SK-N-SH treated with all-trans-retinoic acid at 6 μM for 48 hours (cell line): ENCODE measurements at regions not wholly inside any gene's neighbourhood (a gene's known extent, or its start where the extent isn't known, plus 50 kb on each side); places are given as distances from the start of the nearest gene placed in this dataset.

Source experiments
- ATAC-seq: fragments of 200-7000 bp; cut with Tn5 transposase; 3 replicates; pipeline ENCODE4 v1.9.1; 2020; ENCODE audit warnings: mild to moderate bottlenecking, moderate library complexity
- ARNTL ChIP-seq: fragments of 450-650 bp; formaldehyde crosslinking; IDR thresholded peaks from 2 replicates; pipeline ENCODE4 v1.5.0; 2020; ENCODE audit warnings: low read depth, mild to moderate bottlenecking, moderate library complexity, borderline replicate concordance
- BACH2 ChIP-seq: fragments of 250-450 bp; sonication (Bioruptor Pico); IDR thresholded peaks from 2 replicates; pipeline ENCODE4 v1.9.0; 2021; ENCODE audit warnings: mild to moderate bottlenecking, borderline replicate concordance
- CSDC2 ChIP-seq: fragments of 250-450 bp; sonication (Bioruptor Pico); IDR thresholded peaks from 2 replicates; pipeline ENCODE4 v1.5.0; 2020; ENCODE audit warnings: mild to moderate bottlenecking, moderate library complexity
- ESRRG ChIP-seq: fragments of 250-450 bp; sonication (Bioruptor Pico); IDR thresholded peaks from 2 replicates; pipeline ENCODE4 v1.6.1; 2021; ENCODE audit warnings: mild to moderate bottlenecking
- GLIS3 ChIP-seq: fragments of 250-450 bp; sonication (Bioruptor Pico); IDR thresholded peaks from 2 replicates; pipeline ENCODE4 v1.5.0; 2020; ENCODE audit warnings: mild to moderate bottlenecking, moderate library complexity
- ISL1 ChIP-seq: fragments of 250-450 bp; sonication (Bioruptor Pico); IDR thresholded peaks from 2 replicates; pipeline ENCODE4 v2.1.2; 2022; ENCODE audit warnings: mild to moderate bottlenecking, moderate library complexity
- OSR1 ChIP-seq: fragments of 250-450 bp; sonication (Bioruptor Pico); IDR thresholded peaks from 2 replicates; pipeline ENCODE4 v1.8.0; 2022; ENCODE audit warnings: moderate library complexity, mild to moderate bottlenecking, inconsistent platforms
- PPARA ChIP-seq: fragments of 250-450 bp; sonication (Bioruptor Pico); IDR thresholded peaks from 2 replicates; pipeline ENCODE4 v1.5.0; 2020; ENCODE audit warnings: mild to moderate bottlenecking, borderline replicate concordance
- RARB ChIP-seq: fragments of 250-450 bp; sonication (Bioruptor Pico); IDR thresholded peaks from 2 replicates; pipeline ENCODE4 v1.8.0; 2021; ENCODE audit warnings: mild to moderate bottlenecking, moderate library complexity
- SNAI2 ChIP-seq: fragments of 250-450 bp; sonication (Bioruptor Pico); IDR thresholded peaks from 2 replicates; pipeline ENCODE4 v1.5.0; 2020; ENCODE audit warnings: mild to moderate bottlenecking, moderate library complexity
- TCF4 ChIP-seq: fragments of 250-450 bp; sonication (Bioruptor Pico); IDR thresholded peaks from 2 replicates; pipeline ENCODE4 v1.8.0; 2021; ENCODE audit warnings: mild to moderate bottlenecking, moderate library complexity, borderline replicate concordance
- TOX ChIP-seq: fragments of 250-450 bp; sonication (Bioruptor Pico); IDR thresholded peaks from 2 replicates; pipeline ENCODE4 v1.8.0; 2021; ENCODE audit warnings: mild to moderate bottlenecking, moderate library complexity, borderline replicate concordance
- ZC3H10 ChIP-seq: fragments of 250-450 bp; sonication (Bioruptor Pico); IDR thresholded peaks from 2 replicates; pipeline ENCODE4 v1.5.1; 2021; ENCODE audit warnings: mild to moderate bottlenecking, moderate library complexity
- ZFP3 ChIP-seq: fragments of 250-450 bp; sonication (Bioruptor Pico); IDR thresholded peaks from 2 replicates; pipeline ENCODE4 v1.5.0; 2020; ENCODE audit warnings: mild to moderate bottlenecking, moderate library complexity
- ZFP30 ChIP-seq: fragments of 450-650 bp; formaldehyde crosslinking; IDR thresholded peaks from 2 replicates; pipeline ENCODE4 v1.5.0; 2022; ENCODE audit warnings: mild to moderate bottlenecking, moderate library complexity
- ZNF565 ChIP-seq: fragments of 450-650 bp; formaldehyde crosslinking; conservative IDR thresholded peaks from 2 replicates; pipeline ENCODE4 v1.5.0; 2020; ENCODE audit warnings: low read depth, mild to moderate bottlenecking, moderate library complexity
- ZNF70 ChIP-seq: fragments of 450-650 bp; formaldehyde crosslinking; IDR thresholded peaks from 2 replicates; pipeline ENCODE4 v1.5.0; 2020; ENCODE audit warnings: mild to moderate bottlenecking, moderate library complexity
- ZNF8 ChIP-seq: fragments of 450-650 bp; formaldehyde crosslinking; IDR thresholded peaks from 2 replicates; pipeline ENCODE4 v1.5.0; 2020; ENCODE audit warnings: mild to moderate bottlenecking, moderate library complexity
- TF ChIP-seq, protein P1 (sequence below): fragments of 250-450 bp; sonication (Bioruptor Pico); IDR thresholded peaks from 2 replicates; pipeline ENCODE4 v1.8.0; 2021; ENCODE audit warnings: low read depth, mild to moderate bottlenecking, moderate library complexity, borderline replicate concordance
- TF ChIP-seq, protein P2 (sequence below): fragments of 250-450 bp; sonication (Bioruptor Pico); IDR thresholded peaks from 2 replicates; pipeline ENCODE4 v1.5.1; 2020; ENCODE audit warnings: low read depth, mild to moderate bottlenecking, moderate library complexity
- TF ChIP-seq, protein P3 (sequence below): fragments of 250-450 bp; sonication (Bioruptor Pico); IDR thresholded peaks from 2 replicates; pipeline ENCODE4 v1.8.0; 2020; ENCODE audit warnings: mild to moderate bottlenecking, moderate library complexity, borderline replicate concordance
- TF ChIP-seq, protein P4 (sequence below): fragments of 250-450 bp; sonication (Bioruptor Pico); IDR thresholded peaks from 2 replicates; pipeline ENCODE4 v1.5.0; 2020; ENCODE audit warnings: mild to moderate bottlenecking, moderate library complexity
- TF ChIP-seq, protein P5 (sequence below): fragments of 250-450 bp; sonication (Bioruptor Pico); IDR thresholded peaks from 2 replicates; pipeline ENCODE4 v1.5.1; 2021; ENCODE audit warnings: mild to moderate bottlenecking, moderate library complexity

DNA sequence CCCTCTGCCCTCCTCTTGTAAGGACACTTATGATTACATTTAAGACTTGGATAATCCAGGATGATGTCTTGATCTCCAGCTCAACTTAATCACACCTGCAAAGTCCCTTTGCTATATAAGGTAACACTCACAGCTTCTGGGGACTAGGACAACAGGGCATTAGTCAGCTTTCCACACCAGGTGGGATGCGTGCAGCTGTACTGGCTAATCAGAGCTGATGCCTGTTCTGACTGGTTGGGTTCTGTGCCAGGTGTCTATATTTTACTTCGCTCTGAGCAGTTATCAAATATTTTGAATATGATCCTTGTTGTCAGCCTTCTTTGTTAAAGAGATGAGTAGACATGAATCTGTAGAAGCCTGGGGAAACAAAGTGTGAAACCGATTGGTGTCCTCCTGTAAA, 115.5 kb upstream of the ATP8B1 start:
- ATAC-seq = no peak
- TF ChIP-seq ISL1 (no peak), RARB (CRISPR knock-in tag) (no peak), ESRRG (CRISPR knock-in tag) (no peak), TOX (CRISPR knock-in tag) (no peak), CSDC2 (no peak), ARNTL (CRISPR knock-in tag) (no peak), GLIS3 (CRISPR knock-in tag) (no peak), ZNF8 (CRISPR knock-in tag) (no peak), ZFP30 (CRISPR knock-in tag) (no peak)
- TF ChIP-seq, protein P1, sequence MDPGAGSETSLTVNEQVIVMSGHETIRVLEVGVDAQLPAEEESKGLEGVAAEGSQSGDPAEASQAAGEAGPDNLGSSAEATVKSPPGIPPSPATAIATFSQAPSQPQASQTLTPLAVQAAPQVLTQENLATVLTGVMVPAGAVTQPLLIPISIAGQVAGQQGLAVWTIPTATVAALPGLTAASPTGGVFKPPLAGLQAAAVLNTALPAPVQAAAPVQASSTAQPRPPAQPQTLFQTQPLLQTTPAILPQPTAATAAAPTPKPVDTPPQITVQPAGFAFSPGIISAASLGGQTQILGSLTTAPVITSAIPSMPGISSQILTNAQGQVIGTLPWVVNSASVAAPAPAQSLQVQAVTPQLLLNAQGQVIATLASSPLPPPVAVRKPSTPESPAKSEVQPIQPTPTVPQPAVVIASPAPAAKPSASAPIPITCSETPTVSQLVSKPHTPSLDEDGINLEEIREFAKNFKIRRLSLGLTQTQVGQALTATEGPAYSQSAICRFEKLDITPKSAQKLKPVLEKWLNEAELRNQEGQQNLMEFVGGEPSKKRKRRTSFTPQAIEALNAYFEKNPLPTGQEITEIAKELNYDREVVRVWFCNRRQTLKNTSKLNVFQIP (CRISPR knock-in tag) = no peak

DNA sequence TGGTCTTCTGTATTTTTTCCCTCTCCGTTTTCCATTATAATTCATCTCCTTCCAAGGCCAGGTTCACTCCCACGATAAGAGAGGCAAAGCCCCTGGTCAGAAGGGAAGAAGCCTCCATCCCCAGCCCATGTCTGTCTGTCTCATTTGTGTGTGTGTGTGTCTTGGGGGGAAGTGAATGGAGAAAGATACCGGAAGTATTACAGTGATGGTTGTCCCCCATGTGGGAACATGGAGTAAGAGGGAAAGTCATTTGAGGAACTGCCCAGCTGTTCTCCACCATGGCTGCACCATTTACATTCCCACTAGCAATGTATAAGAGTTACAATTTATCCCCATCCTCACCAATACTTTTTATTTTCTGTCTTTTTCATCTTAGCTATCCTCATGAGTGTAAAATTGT, 113.6 kb upstream of the ATP8B1 start:
- TF ChIP-seq OSR1 (CRISPR knock-in tag) (no peak), BACH2 (no peak), ZC3H10 (CRISPR knock-in tag) (no peak), RARB (CRISPR knock-in tag) (no peak), ZNF70 (no peak), TCF4 (no peak), ZNF565 (CRISPR knock-in tag) (no peak), ESRRG (CRISPR knock-in tag) (no peak), PPARA (no peak), GLIS3 (CRISPR knock-in tag) (no peak), SNAI2 (no peak), ZNF8 (CRISPR knock-in tag) (no peak), CSDC2 (no peak), ZFP30 (CRISPR knock-in tag) (no peak), ZFP3 (CRISPR knock-in tag) (no peak)
- TF ChIP-seq, protein P2, sequence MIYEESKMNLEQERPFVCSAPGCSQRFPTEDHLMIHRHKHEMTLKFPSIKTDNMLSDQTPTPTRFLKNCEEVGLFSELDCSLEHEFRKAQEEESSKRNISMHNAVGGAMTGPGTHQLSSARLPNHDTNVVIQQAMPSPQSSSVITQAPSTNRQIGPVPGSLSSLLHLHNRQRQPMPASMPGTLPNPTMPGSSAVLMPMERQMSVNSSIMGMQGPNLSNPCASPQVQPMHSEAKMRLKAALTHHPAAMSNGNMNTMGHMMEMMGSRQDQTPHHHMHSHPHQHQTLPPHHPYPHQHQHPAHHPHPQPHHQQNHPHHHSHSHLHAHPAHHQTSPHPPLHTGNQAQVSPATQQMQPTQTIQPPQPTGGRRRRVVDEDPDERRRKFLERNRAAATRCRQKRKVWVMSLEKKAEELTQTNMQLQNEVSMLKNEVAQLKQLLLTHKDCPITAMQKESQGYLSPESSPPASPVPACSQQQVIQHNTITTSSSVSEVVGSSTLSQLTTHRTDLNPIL (CRISPR knock-in tag) = no peak
- TF ChIP-seq, protein P3, sequence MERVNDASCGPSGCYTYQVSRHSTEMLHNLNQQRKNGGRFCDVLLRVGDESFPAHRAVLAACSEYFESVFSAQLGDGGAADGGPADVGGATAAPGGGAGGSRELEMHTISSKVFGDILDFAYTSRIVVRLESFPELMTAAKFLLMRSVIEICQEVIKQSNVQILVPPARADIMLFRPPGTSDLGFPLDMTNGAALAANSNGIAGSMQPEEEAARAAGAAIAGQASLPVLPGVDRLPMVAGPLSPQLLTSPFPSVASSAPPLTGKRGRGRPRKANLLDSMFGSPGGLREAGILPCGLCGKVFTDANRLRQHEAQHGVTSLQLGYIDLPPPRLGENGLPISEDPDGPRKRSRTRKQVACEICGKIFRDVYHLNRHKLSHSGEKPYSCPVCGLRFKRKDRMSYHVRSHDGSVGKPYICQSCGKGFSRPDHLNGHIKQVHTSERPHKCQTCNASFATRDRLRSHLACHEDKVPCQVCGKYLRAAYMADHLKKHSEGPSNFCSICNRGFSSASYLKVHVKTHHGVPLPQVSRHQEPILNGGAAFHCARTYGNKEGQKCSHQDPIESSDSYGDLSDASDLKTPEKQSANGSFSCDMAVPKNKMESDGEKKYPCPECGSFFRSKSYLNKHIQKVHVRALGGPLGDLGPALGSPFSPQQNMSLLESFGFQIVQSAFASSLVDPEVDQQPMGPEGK = no peak
- TF ChIP-seq, protein P4, sequence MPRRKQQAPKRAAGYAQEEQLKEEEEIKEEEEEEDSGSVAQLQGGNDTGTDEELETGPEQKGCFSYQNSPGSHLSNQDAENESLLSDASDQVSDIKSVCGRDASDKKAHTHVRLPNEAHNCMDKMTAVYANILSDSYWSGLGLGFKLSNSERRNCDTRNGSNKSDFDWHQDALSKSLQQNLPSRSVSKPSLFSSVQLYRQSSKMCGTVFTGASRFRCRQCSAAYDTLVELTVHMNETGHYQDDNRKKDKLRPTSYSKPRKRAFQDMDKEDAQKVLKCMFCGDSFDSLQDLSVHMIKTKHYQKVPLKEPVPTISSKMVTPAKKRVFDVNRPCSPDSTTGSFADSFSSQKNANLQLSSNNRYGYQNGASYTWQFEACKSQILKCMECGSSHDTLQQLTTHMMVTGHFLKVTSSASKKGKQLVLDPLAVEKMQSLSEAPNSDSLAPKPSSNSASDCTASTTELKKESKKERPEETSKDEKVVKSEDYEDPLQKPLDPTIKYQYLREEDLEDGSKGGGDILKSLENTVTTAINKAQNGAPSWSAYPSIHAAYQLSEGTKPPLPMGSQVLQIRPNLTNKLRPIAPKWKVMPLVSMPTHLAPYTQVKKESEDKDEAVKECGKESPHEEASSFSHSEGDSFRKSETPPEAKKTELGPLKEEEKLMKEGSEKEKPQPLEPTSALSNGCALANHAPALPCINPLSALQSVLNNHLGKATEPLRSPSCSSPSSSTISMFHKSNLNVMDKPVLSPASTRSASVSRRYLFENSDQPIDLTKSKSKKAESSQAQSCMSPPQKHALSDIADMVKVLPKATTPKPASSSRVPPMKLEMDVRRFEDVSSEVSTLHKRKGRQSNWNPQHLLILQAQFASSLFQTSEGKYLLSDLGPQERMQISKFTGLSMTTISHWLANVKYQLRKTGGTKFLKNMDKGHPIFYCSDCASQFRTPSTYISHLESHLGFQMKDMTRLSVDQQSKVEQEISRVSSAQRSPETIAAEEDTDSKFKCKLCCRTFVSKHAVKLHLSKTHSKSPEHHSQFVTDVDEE (CRISPR knock-in tag) = no peak
- TF ChIP-seq, protein P5, sequence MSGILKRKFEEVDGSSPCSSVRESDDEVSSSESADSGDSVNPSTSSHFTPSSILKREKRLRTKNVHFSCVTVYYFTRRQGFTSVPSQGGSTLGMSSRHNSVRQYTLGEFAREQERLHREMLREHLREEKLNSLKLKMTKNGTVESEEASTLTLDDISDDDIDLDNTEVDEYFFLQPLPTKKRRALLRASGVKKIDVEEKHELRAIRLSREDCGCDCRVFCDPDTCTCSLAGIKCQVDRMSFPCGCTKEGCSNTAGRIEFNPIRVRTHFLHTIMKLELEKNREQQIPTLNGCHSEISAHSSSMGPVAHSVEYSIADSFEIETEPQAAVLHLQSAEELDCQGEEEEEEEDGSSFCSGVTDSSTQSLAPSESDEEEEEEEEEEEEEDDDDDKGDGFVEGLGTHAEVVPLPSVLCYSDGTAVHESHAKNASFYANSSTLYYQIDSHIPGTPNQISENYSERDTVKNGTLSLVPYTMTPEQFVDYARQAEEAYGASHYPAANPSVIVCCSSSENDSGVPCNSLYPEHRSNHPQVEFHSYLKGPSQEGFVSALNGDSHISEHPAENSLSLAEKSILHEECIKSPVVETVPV (CRISPR knock-in tag) = no peak
- TF ChIP-seq, protein P1 (CRISPR knock-in tag) = no peak
- ATAC-seq = no peak
